ENCODE measurements at regions not wholly inside any gene's neighbourhood (a gene's known extent, or its start where the extent isn't known, plus 50 kb on each side); places are given as distances from the start of the nearest gene placed in this dataset.

GRCh38 chr10:88198023-88198422, 334.6 kb downstream of the PTEN start:
- ChIA-PET POLR2A (no interaction called here), CTCF (no interaction called here)
- DNase-seq (ENCODE audit: low spot score): no peak
- no peak; the same call in 1 of the 2 replicates for ATAC-seq
- peaks cover 10% of the 10 kb centered on the region for H3K4me1 Mint-ChIP-seq
- H3K4me3 Mint-ChIP-seq: no peak overlapping the region
- H3K9me3 Mint-ChIP-seq: peaks cover 20% of the 10 kb centered on the region
- TF ChIP-seq FOXP1 (CRISPR knock-in tag; IDR thresholded peaks at IDR 0.05; ENCODE audit: borderline replicate concordance) (no peak), ZNF396 (CRISPR knock-in tag; IDR thresholded peaks at IDR 0.05; ENCODE audit: borderline replicate concordance) (no peak), ZNF317 (CRISPR knock-in tag; IDR thresholded peaks at IDR 0.05; ENCODE audit: borderline replicate concordance, low read depth) (no peak), OVOL2 (CRISPR knock-in tag; IDR thresholded peaks at IDR 0.05; ENCODE audit: borderline replicate concordance) (no peak), EMX1 (CRISPR knock-in tag; IDR thresholded peaks at IDR 0.05) (no peak), FOXK1 (CRISPR knock-in tag; IDR thresholded peaks at IDR 0.05) (no peak), ZNF512 (CRISPR knock-in tag; IDR thresholded peaks at IDR 0.05; ENCODE audit: borderline replicate concordance) (no peak)
- no peaks in the 10 kb centered on the region; the same call in 1 of the 2 replicates for H3K27me3 Mint-ChIP-seq (ENCODE audit: low read depth)
- H3K27ac Mint-ChIP-seq: no peak overlapping the region
- H3K36me3 Mint-ChIP-seq: no peaks in the 10 kb centered on the region

- ATAC-seq: no peak
- no peak overlapping the region for H3K4me3 Mint-ChIP-seq
- H3K27me3 Mint-ChIP-seq (ENCODE audit: low read depth): no peaks in the 10 kb centered on the region; the same call in 1 of the 2 replicates
- H3K9me3 Mint-ChIP-seq: peaks cover 20% of the 10 kb centered on the region
- DNase-seq (ENCODE audit: low spot score): no peak
- TF ChIP-seq TCF7 (CRISPR knock-in tag; IDR thresholded peaks at IDR 0.05; ENCODE audit: low read depth): no peak
- peak; percentile 73 for TF ChIP-seq HMGA2 (CRISPR knock-in tag; IDR thresholded peaks at IDR 0.05)
- POLR2A ChIA-PET: no interaction called here
- CTCF ChIA-PET: no interaction called here
- H3K36me3 Mint-ChIP-seq: no peaks in the 10 kb centered on the region
- H3K27ac Mint-ChIP-seq: no peak overlapping the region
- H3K4me1 Mint-ChIP-seq: peaks cover 4% of the 10 kb centered on the region
Observed at GRCh38 chr10:88200312-88201032, 337.0 kb downstream of the PTEN start.

GRCh38 chr10:88205842-88206446, 342.5 kb downstream of the PTEN start:
- Mint-ChIP-seq H3K27me3 (ENCODE audit: low read depth) (no peaks in the 10 kb centered on the region), H3K4me3 (no peak overlapping the region), H3K4me1 (peaks cover 8% of the 10 kb centered on the region; the same call in 1 of the 2 replicates), H3K36me3 (no peaks in the 10 kb centered on the region), H3K9me3 (no peaks in the 10 kb centered on the region), H3K27ac (no peak overlapping the region)
- ATAC-seq (no peak), DNase-seq (ENCODE audit: low spot score) (no peak)
- CTCF ChIA-PET: no interaction called here
- TF ChIP-seq ERG (CRISPR knock-in tag; IDR thresholded peaks at IDR 0.05): no peak
- TF ChIP-seq ZNF671 (CRISPR knock-in tag; IDR thresholded peaks at IDR 0.05): no peak
- no peak for TF ChIP-seq SP1 (CRISPR knock-in tag; conservative IDR thresholded peaks at IDR 0.05)
- TF ChIP-seq ZNF138 (CRISPR knock-in tag; conservative IDR thresholded peaks at IDR 0.05): no peak
- TF ChIP-seq ZNF263 (CRISPR knock-in tag; IDR thresholded peaks at IDR 0.05; ENCODE audit: low read depth): no peak
- no peak for TF ChIP-seq PREB (CRISPR knock-in tag; IDR thresholded peaks at IDR 0.05; ENCODE audit: borderline replicate concordance)
- TF ChIP-seq ZNF416 (CRISPR knock-in tag; IDR thresholded peaks at IDR 0.05): no peak
- TF ChIP-seq EMX1 (CRISPR knock-in tag; IDR thresholded peaks at IDR 0.05): no peak
- no peak for TF ChIP-seq ZBTB43 (CRISPR knock-in tag; IDR thresholded peaks at IDR 0.05)
- TF ChIP-seq GABPB1 (CRISPR knock-in tag; IDR thresholded peaks at IDR 0.05): no peak
- POLR2A ChIA-PET: no interaction called here
